Esophagus squamous epithelium (tissue), 5 donors: ENCODE measurements at regions not wholly inside any gene's neighbourhood (a gene's known extent, or its start where the extent isn't known, plus 50 kb on each side); places are given as distances from the start of the nearest gene placed in this dataset.

Experiments used
- DNase-seq: peaks from one replicate; lab custom pipeline; 2025; lab: John Stamatoyannopoulos, UW
- H3K27ac ChIP-seq, 4 donors: fragments of 200-600 bp; sonication (generic); one replicate each; pipeline ENCODE4 v1.5.1; 2016 to 2019; ENCODE audit warnings: mild to moderate bottlenecking in 1 of 4
- H3K27me3 ChIP-seq, 4 donors: fragments of 200-600 bp; sonication (generic); 1 replicate in 3 of 4; 2 replicates in 1 of 4; pipeline versions ENCODE4 v1.5.1 to v1.6.0; 2017 to 2021; ENCODE audit warnings: antibody characterized with exemption in 1 of 4
- H3K36me3 ChIP-seq, 3 donors: fragments of 200-600 bp; sonication (generic); one replicate each; pipeline ENCODE4 v1.5.1; 2016 to 2019
- H3K4me1 ChIP-seq, 3 donors: fragments of 200-600 bp; sonication (generic); one replicate each; pipeline ENCODE4 v1.5.1; 2017 to 2019
- H3K4me3 ChIP-seq, 4 donors: fragments of 200-600 bp; sonication (generic); 1 replicate in 3 of 4; 2 replicates in 1 of 4; pipeline ENCODE4 v1.5.1; 2016 to 2019; ENCODE audit warnings: mild to moderate bottlenecking in 2 of 4, moderate library complexity in 1 of 4
- H3K9me3 ChIP-seq, 3 donors: fragments of 200-600 bp; sonication (generic); one replicate each; pipeline ENCODE4 v1.5.1; 2016 to 2019
- CTCF ChIP-seq, 6 experiments: fragments of 450-650 bp in 4 of 6; fragments of 200-600 bp in 2 of 6; sonication (generic) in 2 of 6; IDR thresholded peaks; one replicate each; pipeline ENCODE4 v1.5.1; 2016 to 2019; ENCODE audit warnings: antibody characterized with exemption in 6 of 6, mild to moderate bottlenecking in 4 of 6, moderate library complexity in 4 of 6
- POLR2A ChIP-seq, 4 donors: fragments of 450-650 bp; IDR thresholded peaks; one replicate each; pipeline ENCODE4 v1.6.1; 2017; ENCODE audit warnings: antibody characterized with exemption in 4 of 4, mild to moderate bottlenecking in 4 of 4, moderate library complexity in 3 of 4
- WGBS, 2 donors: methylation state at CpG; one replicate each; pipeline ENCODE4 v1.1.5; 2018; 5-methylcytosine and 5-hydroxymethylcytosine counted together
- intact Hi-C: fragments of 100-400 bp; cut with DNase I; formaldehyde crosslinking; loops from one replicate; pipeline ENCODE4 v1.15.0; 2022
- donor health status: DM: yes; HTN: yes; CAD: no.

GRCh38 chr7:81470724-81471379 lies 299.0 kb downstream of the HGF start:
- H3K36me3 ChIP-seq = no peaks in the 10 kb centered on the region
- peak in 1 of 6 experiments; percentile 29 for TF ChIP-seq CTCF (IDR thresholded peaks at IDR 0.05)
- no peak for TF ChIP-seq POLR2A (IDR thresholded peaks at IDR 0.05)
- H3K4me3 ChIP-seq = no peak overlapping the region
- peaks cover 0 to 7% (median 0%) of the 10 kb centered on the region in 3 donors for H3K4me1 ChIP-seq
- H3K27ac ChIP-seq = no peak overlapping the region
- no peaks in the 10 kb centered on the region for H3K9me3 ChIP-seq
- no peak for DNase-seq
- 69% methylated on average over 6 of the region's 6 CpGs for WGBS, 2 donors
- intact Hi-C loops = loop anchor here (5.0 kb wide), 1 partner anchor 774 kb away; no protein-coding TSS in a partner anchor
- no peaks in the 10 kb centered on the region for H3K27me3 ChIP-seq

- TF ChIP-seq CTCF (IDR thresholded peaks at IDR 0.05) = peak in 5 of 6 experiments; percentile 52 to 66 (median 60)
- no peak for TF ChIP-seq POLR2A (IDR thresholded peaks at IDR 0.05)
- Histone ChIP-seq H3K4me1 (peaks cover 0 to 7% (median 0%) of the 10 kb centered on the region in 3 donors), H3K36me3 (no peaks in the 10 kb centered on the region), H3K9me3 (no peaks in the 10 kb centered on the region), H3K27ac (no peak overlapping the region), H3K4me3 (no peak overlapping the region), H3K27me3 (no peaks in the 10 kb centered on the region)
- intact Hi-C loops = loop anchor here (5.0 kb wide), 1 partner anchor 773 kb away; no protein-coding TSS in a partner anchor
- 33 to 38% methylated on average over 9 of the region's 9 CpGs for WGBS, 2 donors
- DNase-seq = no peak
Measured at GRCh38 chr7:81469869-81470723, 299.8 kb downstream of the HGF start.

GRCh38 chr7:81469153-81469868 lies 300.5 kb downstream of the HGF start:
- no peak for TF ChIP-seq CTCF (IDR thresholded peaks at IDR 0.05)
- H3K4me1 ChIP-seq = peaks cover 0 to 7% (median 0%) of the 10 kb centered on the region in 3 donors
- no peaks in the 10 kb centered on the region for H3K36me3 ChIP-seq
- no peak overlapping the region for H3K4me3 ChIP-seq
- H3K9me3 ChIP-seq = no peaks in the 10 kb centered on the region
- no peaks in the 10 kb centered on the region for H3K27me3 ChIP-seq
- intact Hi-C loops = no loop called here
- 49 to 50% methylated on average over 2 of the region's 2 CpGs for WGBS, 2 donors
- no peak overlapping the region for H3K27ac ChIP-seq
- no peak for DNase-seq

- Histone ChIP-seq H3K27ac (no peak overlapping the region), H3K27me3 (no peaks in the 10 kb centered on the region), H3K4me1 (peaks cover 0 to 7% (median 0%) of the 10 kb centered on the region in 3 donors), H3K4me3 (no peak overlapping the region), H3K9me3 (no peaks in the 10 kb centered on the region), H3K36me3 (no peaks in the 10 kb centered on the region)
- intact Hi-C loops = no loop called here
- no peak for TF ChIP-seq POLR2A (IDR thresholded peaks at IDR 0.05)
- TF ChIP-seq CTCF (IDR thresholded peaks at IDR 0.05) = no peak
- no peak for DNase-seq
Measured at GRCh38 chr7:81468526-81468925, 301.3 kb downstream of the HGF start.
